ENCODE measurements at regions not wholly inside any gene's neighbourhood (a gene's known extent, or its start where the extent isn't known, plus 50 kb on each side); places are given as distances from the start of the nearest gene placed in this dataset.
"Not testable (repeated sequence)": the region's sequence is repeated elsewhere in the genome, so short reads cannot be mapped to it uniquely, and the experiment has no call there.

GRCh38 chr13:65490725-65491124 is 1739.4 kb downstream of the PCDH9 start:
- TF ChIP-seq YY1 (IDR thresholded peaks at IDR 0.05; ENCODE audit: insufficient read depth, insufficient read length); SUZ12 (IDR thresholded peaks at IDR 0.05; ENCODE audit: extremely low read depth, insufficient read depth, insufficient read length): not testable (repeated sequence)
